ENCODE measurements at regions not wholly inside any gene's neighbourhood (a gene's known extent, or its start where the extent isn't known, plus 50 kb on each side); places are given as distances from the start of the nearest gene placed in this dataset.

GRCh38 chr3:16089521-16089920 is 85.0 kb upstream of the GALNT15 start:
- TF ChIP-seq CTCF (IDR thresholded peaks at IDR 0.05) (no peak), POLR2A (IDR thresholded peaks at IDR 0.05) (no peak)
